NCI-H2196 (cell line): ENCODE measurements at regions not wholly inside any gene's neighbourhood (a gene's known extent, or its start where the extent isn't known, plus 50 kb on each side); places are given as distances from the start of the nearest gene placed in this dataset.

Source experiments
- DNase-seq: peaks from one replicate; lab custom pipeline; 2025; ENCODE audit not compliant: unreplicated experiment; lab: John Stamatoyannopoulos, UW

DNA sequence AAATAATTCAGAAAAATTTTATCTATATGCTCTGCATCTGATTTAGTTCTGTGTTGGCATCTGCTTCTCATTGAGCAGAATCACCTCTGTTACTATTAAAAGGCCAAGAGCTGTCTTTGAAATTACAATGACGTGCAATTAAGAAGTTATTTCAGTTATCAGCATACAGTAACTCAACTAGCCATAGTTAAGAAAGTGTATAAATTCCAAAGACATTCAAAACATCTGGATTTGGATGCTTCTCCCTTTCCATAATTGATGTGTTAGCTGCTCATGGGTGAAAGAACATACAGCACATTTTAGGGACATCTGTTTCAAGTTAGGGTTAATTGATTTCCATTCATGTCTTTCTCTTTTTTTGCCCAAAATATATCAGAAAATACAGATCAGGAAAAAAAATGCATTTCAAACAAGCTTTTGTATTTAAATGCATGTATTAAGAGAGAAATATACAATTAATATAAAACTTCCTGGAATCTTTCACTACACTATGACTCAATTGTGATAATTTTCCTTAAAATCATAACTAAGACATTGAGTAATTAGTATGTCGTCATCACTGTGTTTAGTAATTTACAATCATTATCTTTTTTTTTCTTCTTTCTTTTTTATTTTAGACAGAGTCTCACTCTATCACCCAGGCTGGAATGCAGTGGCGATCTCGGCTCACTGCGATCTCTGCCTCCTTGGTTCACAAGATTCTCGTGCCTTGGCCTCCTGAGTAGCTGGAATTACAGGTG lies 82.7 kb upstream of the MBNL1 start:
- no peak for DNase-seq

DNA sequence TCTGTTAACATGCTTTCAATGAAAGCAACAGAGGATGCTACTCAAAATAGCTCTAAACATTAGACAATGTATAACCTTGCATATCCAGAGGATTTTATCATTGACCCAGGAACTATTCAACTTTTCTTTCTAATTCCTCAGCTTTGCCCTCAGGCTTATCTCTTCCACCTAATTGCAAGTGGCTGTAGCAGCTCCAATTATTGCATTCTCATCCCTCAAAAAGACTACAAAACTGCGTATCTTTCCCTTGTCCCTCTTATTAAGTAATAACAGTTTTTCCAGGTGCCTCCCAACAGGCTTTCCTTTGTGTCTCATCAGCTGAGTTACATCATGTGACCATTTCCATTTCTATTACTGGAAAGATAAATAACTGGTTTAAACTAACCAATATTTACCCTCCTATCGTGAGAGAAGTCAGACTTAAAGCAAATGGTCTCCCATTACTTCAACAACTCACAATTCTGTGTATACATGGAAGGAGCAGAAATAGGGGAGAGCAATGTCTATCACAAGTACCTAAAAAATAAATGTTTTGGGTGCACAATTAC lies 78.0 kb upstream of the MBNL1 start:
- DNase-seq, result no peak

DNA sequence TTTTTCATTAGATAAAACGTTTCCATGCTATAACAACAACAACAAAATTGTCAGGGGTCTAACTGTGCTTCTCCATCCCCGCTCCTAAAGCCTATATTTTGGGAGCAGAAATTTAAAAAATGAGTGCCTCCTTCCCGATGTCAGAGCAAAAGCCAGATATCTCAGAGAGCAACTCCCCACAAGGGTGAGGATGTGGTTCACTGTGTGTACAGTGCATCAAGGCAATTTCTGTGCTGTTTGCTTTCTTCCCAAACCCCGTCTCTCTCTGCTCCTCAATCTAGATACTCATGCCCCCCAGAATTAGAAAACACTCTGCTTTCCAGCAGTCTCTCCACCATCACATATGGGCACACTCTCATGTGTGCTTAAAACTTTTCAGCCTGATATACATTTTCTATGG lies 76.7 kb upstream of the MBNL1 start:
- DNase-seq, result no peak

DNA sequence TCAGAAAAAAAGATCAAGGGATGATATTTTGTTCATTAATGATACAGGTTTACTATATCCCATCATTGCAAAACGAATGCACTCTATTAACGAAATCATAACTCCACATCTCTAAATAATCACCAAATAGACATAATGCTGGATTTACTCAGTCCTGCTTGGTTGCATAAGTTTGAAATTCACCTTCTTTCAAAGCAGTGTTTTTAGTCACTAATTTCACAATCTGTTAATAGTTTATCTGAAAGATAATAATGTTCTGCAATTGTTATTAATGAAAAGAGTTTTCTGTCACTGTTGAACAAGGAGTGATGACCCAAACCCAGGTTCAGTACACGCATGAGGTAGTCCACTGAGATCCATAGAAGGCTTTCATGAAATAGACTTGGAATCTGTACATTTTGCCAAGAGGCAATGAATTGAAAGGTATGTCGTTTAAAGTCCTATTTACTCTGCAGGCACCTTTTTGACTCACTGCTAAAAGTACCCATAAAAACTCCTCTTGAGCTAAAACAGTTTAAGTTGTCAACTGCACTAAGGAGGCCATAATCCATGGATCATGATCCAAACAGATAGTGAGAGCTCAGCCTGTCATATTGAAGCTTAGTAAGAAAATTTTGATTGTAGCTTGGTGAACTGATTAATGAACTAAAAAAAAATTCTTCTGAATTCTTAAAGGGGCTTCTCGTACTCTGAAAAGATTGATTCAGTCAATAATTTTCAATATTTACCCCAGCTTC lies 75.6 kb upstream of the MBNL1 start:
- no peak for DNase-seq

DNA sequence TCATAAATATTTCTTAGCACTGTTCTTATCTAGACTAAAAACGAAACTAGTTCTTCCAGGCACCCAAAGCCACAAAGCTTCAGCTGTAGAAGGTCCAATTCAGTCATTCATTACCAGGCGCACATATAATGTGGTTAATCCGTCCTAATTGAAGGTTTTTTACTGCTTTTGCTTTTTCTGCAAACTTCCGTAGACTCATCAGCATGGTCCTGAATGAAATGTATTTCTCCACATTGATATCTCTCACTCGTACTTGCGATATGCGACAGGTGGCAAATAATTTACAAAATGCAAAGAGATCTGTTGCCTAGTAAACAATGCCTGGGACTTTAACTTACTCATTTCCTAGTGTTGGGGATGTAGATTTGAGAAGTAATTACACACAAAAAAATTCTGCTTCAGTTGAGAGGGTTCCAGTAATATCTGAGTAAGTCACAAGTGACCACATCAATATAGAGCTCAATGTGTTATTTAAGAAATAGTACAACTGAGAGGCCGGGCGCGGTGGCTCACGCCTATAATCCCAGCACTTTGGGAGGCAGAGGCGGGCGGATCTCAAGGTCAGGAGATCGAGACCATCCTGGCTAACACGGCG lies 75.0 kb upstream of the MBNL1 start:
- no peak for DNase-seq

DNA sequence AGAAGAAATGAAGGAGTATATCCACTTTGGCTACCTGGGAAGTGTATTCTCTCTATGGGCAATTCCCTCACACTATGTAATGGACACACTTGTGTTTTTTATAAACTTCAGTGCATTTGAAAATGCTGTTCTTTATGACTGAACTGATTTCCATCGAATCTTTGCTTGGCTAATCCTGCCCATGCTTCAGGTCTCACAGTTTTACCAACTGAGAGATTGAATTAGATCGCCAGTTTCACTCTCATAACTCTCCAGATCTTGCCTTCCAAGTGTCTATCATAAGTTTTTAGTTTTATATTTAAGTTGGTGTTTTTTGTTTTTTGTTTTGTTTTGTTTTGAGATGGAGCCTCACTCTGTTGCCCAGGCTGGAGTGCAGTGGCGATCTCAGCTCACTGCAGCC lies 73.5 kb upstream of the MBNL1 start:
- no peak for DNase-seq

DNA sequence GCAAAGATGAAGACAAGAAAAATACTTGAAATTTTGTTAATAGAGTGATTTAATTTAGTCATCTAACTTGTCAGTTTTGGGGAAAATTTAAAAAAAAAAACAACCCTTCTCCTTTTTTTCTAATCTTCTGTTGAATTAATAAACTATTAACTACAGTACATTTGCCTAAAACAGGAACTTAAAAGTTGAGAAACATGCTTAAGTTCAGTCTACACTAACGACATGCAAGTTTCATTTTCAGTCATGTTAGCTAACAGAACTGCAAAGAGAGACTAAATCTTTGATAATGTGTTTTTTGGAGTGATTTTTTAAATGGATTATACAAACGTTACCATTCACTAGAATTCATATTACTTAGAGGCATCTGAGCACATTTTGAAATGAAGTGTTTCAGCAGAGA lies 71.9 kb upstream of the MBNL1 start:
- DNase-seq, result no peak

DNA sequence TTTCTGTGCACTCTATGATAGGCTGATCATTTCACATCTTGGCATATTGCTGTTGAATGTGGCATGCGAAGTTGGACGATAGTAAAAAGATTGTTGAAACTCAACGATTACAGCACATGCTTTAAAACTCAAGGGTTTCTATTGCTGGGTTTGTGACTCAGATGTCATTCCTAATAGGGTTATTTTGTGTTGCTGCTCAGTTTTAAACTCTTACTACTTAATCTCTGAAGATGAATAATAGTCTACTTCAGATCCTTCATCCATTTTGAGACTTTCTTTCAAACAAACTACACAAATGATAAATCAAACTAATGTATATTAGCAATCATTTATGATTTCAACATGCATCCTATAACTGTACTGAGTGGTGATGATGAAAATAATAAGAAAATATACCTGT lies 71.3 kb upstream of the MBNL1 start:
- DNase-seq, result no peak

DNA sequence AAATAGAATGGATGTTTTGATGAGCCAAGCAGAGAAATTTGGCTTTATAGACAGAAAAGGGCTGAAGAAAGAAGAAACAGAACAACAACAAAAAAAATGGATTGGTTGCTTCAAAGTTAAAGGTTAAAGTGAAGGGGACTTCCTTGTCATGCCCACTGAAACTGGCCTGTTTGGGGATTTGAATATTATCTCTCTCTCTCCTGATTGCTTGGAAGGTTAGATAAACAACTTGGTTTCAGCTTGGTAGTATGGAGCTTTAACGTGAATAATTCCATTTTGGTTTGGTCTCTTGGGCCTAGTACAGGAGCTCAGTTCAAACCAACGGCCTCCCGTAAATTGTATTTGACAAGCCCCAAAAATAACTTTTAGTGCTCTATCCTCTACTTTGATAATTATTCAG lies 70.8 kb upstream of the MBNL1 start:
- DNase-seq, result no peak

DNA sequence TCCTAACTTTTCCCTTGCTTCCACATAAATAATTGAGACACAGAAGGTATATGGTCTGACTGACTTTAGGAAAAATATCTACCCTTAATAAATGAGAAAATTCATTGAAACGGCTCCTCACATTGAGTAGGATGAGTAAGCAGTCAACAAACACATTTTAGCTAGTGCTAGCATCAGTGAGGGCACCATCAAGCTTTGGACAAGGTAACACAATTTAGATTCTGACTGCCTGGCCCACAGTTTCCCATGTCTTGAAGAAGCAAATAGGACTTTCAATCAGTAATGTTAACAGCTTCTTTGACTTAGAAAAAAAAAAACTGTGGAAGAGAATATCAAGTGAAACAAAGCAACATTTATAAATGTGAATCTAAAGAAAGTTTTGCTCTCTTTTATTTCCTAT lies 70.1 kb upstream of the MBNL1 start:
- DNase-seq, result no peak

DNA sequence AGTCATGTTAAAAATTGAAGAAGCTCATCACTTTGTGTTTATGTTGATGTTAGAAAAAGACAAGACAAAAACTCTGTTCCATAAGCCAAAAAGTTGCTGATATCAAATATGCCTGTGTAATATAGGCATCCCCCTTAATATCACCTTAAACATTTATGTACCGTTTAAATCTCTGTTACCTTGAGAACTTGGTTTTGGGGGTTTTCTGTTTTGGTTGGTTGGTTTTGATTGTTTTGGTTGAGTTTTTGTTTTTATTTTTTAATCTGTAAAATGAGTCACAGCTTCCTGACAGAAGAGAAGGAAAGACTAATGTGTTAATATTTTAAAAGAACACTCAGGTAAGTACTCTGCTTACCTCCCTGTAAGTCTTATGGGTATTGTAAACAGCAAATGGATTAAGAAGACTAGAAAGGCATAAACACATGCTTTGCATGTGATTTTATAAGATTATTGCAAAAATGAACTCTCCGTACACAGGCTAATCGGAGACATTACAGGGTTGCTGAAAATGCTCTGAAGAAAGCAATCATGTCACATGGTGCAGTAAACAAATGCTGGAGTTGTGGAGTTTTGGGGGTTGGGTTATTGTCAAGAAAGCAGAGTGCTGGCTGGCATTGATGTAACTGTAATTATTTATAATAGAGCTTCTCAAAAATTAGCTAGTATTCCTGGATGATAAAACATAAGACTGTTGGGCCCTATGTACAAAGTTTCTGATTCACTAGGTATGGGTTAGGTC lies 69.5 kb upstream of the MBNL1 start:
- DNase-seq, result no peak

DNA sequence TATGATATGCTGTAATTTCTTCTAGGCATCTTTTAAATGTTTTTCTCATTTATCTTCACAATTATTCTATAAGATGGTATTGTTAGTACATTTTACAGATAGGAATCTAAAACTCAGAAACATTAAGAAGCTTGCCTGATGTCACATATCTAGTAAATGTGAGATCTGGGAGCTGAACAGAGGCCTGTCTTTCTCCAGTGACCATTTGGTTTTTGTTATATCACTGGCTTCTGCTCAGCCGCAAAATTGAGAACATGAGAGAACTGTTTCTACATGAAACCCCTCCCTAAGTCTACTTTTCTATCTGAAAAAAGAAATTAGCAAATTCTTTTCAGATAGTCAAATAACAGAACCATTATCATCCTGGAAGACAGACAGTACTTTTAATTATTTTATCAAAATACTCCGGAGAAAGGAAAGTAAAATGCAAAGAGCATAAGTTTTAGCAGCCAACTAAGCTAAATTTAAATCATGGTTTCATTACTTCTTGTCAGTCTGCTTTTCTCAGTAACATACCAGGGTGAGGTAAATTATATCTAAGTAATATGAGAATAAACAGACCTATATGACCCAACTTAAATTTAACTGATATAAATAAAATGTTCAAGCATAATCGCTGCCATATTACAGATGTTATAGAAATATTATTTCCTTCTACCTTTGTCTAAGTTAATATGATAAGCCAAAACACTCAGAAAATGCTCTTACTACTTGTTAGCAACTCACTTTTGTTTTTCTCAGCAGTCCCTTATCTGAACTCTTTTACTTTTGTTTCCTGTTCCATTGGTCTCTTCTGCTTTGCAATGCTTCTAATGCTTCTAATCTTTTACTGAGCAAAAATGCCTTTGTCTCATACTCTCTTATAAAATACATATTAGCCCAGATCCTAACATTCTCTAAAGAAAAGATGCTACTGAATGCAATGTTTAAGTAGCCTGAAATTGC lies 68.0 kb upstream of the MBNL1 start:
- no peak for DNase-seq

DNA sequence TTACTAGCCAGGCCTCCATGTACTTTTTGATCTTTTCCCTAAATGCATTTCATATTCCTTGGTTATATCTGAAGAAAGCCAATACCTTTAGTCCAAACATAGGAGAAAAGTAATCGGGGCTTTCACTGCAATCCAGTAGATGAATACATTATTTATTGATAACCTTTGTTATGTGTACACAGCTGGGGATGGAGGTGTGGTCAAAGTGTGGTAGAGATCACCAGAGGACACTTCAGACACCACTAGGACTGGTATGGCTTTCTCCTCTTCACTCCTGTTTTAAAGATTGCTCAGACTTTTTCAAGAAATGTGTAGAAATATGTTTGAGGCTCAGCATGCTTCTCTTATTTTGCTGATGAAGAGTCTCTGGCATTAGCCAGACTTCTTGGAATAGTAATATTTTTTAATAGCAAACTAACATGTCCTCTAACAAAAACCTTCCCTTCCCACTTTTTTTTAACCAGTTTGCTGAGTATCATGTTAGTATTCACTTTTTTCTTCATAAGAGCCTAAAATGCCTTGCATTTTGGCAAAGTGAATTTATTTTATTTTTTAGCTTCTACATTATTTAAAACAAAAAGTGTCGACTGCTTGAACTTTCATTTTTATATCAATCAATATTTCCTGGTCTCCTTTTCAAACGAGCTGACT lies 65.6 kb upstream of the MBNL1 start:
- no peak for DNase-seq

DNA sequence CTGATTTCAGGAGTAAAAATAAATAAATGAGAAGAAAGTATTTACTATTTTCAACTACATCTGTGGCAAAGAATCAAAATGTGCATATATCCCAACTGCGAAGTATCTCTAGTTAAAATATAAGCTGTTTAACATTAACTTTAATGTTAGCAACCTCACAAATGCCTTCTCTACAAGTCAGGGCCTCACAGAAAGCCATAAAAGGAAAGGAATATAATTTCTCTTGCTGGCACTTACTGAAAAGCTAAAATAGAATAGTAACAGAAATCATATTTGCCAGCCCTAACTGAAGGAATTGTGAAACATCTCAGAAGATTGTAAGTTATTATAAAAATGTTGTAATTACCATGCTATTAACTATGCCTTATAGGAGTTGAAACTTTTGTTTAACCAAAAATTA lies 65.1 kb upstream of the MBNL1 start:
- no peak for DNase-seq

DNA sequence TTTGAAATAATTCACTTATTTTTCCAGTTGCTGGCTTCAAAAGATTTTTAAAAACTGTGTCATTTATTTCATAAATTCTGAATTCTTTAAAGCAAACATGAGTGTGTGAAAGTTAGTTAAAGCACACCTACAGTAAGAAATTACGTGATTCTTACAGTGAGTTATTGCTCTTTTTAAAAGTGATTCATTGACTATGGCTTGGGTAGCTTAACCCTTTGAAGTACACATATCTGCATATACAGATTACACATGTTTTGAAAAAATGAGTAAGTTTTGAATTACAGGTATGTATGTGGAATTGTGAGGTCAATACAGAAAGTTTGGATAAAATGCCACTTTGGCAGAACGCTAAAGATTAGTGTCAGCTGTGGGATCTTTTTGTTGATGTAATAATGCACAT lies 64.5 kb upstream of the MBNL1 start:
- no peak for DNase-seq

DNA sequence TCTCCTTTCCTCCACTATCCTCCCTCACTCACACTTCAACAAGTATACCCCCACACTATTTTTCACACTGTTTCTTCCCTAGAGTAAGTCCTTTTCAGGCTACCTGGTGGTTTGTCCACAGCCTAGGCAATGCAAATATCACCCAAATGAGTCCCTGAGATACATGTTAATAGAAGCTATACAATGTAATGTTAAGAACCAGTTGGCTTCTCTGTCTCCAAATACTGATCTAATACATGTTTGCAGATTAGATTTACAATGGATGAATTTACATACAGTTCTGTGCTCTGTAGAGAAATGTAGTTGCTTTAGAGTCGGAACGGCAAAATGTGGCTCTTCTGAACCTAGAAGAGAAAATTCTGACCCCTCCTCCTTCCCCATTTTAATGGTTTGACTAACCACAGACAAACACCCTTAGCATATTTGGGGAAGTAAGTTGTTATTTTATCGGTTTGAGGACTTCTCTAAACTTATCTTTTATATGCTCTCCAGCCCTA lies 63.6 kb upstream of the MBNL1 start:
- DNase-seq, result no peak

DNA sequence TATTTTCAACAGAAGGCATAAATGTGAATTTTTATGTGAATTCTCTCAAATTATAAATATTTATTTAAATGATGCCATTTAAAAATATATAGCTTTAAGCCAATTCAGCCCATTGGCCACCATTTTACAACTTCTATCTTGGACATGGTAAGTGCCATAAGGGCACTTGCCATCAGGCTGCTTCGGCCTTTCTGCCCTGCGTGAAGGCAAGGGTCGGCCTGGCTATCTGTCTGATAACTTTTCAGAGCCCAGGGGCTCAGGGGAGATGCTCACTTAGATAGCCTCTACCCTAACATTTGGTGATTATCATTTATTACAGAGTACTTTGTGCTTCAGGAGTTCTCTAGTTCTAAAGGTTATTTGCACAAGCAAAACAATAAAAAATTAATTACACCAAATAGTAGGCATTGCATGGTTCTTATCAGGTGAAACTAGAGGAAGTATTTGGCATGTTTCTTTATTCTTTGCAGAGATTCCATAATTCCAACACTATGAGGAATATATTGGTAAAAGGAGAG lies 62.4 kb upstream of the MBNL1 start:
- no peak for DNase-seq

DNA sequence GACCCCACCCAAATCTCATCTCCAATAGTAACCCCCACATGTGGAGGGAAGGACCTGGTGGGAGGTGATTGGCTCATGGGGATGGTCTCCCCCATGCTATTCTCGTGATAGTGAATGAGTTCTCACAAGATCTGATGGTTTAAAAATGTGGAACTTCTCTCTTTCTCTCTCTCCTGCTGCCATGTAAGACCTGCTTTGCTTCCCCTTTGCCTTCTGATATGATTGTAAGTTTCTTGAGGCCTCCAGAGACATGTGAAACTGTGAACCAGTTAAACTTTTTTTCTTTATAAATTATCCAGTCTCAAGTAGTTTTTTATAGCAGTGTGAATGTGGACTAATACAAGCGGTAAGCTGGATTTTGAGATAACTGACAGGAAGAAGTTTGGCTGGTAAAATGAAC lies 60.3 kb upstream of the MBNL1 start:
- DNase-seq, result no peak

DNA sequence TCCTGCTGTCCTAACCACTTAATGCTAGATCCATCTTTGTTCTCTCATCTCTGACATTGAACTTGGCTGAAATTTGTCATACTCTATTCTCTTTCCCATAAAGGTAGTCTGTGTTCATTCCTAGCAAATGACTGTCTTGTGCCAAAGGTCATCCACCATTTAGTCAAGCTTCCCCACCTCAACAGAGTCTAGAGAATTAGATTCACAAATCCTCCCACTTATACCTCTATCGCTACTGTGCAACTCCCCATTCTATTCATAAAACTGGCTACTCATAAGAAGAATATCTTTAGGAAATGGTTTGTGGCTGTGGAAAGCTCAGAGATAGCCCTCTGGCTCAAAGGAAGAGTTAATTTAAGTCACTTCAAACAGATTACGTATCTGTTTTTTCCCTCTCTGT lies 59.7 kb upstream of the MBNL1 start:
- no peak for DNase-seq
